Stimulated activated CD4-positive, alpha-beta T cell treated with anti-CD3 and anti-CD28 coated beads, Interleukin-1b, Interleukin-23, amount 100 ng/mL, for 1 hour (primary cell): ENCODE measurements at regions not wholly inside any gene's neighbourhood (a gene's known extent, or its start where the extent isn't known, plus 50 kb on each side); places are given as distances from the start of the nearest gene placed in this dataset.

ENCODE experiments used
- DNase-seq, 2 donors: peaks; one replicate each; pipeline ENCODE4 v3.0.0-alpha.2; 2020; ENCODE audit warnings: low read depth in 2 of 2

DNA sequence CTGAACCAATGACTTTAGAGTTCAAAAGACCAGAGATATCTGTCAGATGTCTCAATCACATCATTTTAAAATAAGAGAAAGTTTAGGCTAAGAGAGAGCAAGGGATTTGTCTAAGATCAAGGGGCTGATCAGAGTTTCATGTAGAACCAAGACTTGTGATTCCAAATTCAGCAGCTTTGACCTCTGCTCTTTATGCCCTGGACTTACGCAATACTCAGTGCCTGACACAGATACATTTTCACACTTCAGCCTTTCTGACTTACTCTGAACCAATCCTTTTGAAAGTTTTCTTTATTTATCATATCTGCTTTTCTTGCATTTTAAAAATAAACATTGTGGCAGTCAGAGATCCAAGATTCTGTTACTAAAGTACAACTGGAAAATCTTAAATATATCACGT is 428.0 kb downstream of the PLPP3 start:
- no peak for DNase-seq

DNA sequence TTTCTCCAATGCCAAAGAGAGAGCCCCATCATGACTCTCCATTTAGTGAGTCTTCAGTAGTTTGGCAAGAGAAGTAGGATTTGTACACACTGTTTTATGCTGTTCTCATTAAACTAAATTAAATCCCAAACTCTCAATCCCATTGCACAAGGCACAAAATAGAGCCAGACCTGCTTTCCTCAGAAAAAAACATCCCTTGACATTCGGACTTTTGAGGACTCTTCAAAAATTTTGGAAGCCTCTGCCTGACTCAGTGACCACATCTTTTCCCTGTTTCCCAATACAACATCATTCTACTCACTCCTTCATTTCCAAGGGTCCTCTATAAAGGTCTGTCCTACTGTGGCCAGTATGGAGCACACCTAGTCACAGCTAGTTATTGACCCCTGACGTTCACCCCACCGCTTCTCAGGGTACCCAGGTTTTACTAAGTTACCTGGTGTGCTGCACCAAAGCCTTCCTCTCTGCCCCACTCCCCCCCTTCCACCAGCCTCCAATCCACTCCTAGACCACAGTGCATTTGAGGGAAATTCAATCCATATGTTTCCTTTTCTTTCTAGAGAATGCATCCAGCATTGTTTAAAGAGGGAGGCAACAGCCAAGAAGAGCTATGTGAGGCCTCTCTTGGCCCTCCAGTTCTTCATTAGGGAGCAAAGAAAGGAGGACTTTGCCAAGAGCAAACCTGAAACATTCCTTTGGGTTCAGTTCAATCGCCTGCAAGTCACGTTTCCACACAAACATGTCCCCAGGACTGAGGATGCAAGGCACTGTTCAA is 428.7 kb downstream of the PLPP3 start:
- no peak for DNase-seq

DNA sequence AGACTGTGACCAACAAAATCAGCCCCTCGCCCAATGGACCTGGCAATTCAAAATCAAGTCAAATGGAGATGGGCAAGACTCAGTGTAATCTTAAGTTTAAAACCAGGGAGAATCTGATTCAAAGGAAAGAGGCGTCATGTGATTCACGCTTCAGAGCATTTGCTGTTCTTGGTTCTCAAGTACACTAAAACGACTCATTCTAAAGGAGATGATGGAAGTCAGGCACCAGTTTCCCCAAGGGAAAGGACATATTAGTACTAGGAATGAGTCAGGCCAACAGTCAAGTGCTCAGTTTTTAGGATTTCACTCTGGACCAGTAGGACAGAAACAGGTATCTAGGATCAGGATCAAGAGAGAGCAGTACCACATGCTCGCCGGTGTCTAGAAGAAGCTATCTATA is 429.6 kb downstream of the PLPP3 start:
- DNase-seq = no peak

DNA sequence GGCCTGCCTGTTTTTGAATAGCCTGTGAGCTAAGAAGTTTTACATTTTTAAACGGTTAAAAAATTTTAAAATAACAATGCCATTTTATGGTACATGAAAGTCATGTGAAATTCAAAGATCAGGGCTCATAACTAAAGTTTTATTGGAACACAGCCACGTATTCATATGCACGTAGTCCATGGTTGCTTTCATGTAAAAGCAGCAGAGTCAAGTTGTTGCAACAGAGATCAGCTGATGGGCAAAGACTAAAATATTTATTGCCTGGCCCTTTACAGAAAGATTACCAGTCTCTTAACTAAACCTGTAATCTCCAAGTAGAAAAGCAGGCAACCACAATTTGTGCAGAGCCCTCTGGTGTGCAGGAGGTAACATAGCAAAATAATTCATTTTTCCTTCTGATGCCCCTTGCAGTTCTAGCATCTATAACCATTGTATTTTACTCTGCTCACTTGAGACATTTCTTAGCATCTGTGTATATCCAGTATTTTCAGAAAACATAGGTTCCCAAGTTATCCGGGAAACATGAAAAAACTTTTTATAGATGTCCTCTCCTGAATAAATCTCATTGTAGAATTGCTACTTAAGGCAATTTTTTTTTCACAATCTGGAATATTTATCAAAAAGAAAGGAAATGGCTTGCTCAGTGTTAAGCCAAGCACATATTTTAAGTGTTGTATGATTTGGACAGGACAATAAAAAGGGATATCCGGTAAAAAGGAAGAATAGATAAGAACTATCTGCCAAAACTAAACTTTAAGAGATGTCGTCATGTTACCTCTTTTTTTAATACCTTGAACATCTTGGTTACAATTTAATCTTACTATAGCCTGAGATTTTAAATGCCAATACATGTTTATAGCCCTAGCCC is 430.8 kb downstream of the PLPP3 start:
- no peak for DNase-seq

DNA sequence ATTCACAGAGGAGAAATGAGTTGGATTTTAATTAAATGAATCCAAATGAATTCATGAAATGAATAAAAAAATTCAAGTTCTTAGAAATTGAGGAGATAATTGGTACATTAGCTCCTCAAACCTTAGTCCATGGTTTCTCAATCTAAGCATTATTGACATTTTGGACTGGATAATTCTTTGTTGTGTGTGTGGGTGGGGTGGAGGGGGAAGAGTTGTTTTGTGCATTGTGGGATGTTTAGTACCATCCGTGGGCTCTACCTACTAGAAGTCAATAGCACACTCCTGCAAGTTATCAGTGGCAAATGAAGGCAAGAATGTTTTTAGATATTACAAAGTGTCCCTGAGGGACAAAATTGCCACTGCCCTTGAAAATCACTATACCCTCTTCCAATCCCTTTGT is 431.9 kb downstream of the PLPP3 start:
- no peak for DNase-seq

DNA sequence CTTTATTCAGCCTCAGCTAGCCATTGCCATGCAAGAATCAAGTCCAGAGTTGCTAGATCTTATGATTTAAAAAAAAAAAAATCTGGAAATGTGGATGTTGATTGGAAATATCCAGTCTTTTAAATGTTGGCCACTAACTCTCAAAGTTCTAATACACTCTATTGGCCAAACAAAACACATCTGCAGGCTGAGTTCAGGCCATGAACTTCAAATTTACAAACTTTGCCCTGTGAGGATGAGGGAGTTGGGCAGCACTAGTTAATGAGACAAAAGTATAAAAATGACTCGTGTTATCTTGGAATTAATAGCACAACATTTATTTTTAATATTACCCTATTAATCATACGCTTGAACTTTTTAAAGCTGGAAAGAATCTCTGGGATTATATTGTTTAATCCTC is 432.3 kb downstream of the PLPP3 start:
- DNase-seq = no peak

DNA sequence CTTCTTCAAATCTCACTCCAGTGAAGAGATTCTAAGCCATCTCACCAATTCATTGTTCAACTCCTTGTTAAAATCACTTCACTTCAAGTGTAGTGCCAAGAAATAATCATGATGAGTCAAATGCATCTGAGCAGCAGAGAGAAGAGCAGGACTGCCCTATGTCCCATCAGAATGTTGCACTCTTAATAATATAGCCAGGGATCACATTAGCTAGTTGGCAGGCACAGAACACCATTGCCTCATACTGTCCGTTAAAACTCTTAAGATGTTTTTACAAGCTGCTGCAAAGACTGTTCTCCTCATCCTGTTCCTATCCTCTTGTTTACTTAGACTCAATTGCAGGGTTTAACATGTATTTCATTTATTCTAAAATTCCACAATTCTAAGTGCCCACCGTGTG is 432.9 kb downstream of the PLPP3 start:
- no peak for DNase-seq

DNA sequence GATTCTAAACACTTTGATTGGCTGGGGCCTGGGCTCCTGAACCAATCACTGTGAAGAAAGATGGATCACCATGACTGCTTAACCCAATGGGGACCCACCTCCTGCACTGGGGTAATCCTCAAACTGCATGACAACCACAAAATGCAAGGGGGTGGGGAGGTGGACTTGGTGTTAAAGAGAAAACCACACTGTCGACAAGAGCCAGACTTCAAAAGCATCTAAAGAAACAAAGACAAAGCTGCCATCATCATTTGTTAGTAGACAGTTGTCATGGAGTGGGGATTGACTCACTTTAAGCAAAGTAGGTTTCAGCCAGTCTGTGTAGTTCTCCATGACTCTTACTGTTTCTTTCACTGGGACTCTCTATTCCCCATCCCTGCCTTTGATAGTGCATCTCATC is 433.8 kb downstream of the PLPP3 start:
- no peak for DNase-seq

DNA sequence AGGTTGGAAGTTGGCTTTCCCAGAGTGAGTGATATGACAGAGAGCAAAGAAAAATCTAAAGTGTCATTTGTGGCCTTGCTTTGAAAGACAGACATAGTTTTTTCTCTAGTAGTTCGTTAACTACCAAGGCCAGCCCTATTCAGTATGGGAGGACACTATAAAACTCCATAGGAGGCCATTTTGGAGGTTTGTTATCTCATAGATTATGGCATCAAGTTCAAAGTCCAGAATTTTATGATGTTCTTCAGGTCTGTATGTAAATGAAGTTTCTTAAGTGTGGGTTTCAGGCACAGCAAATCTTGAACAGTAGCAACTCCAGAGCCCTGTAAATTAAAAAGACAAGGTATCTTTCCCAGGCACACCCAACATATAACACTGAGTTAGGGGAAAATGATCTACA is 437.1 kb downstream of the PLPP3 start:
- DNase-seq = no peak

DNA sequence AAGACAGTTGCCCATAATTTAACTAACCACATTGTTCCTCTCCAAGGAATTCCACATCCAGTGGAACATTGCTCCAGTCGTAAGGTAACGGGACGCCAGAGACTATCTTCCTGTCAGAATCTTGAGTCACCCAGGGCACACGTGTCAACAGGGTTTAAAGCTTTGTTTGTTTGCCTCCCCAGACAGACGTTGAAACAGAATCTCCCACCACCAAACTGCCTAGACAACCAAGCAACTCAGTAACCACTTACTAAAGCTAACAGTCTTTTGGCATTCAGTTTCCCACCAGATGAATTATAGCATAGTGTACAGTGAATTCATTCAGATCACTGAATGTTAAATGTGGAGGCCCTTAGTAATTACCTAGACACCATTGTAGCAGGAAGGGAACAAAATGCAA is 439.5 kb downstream of the PLPP3 start:
- no peak for DNase-seq

DNA sequence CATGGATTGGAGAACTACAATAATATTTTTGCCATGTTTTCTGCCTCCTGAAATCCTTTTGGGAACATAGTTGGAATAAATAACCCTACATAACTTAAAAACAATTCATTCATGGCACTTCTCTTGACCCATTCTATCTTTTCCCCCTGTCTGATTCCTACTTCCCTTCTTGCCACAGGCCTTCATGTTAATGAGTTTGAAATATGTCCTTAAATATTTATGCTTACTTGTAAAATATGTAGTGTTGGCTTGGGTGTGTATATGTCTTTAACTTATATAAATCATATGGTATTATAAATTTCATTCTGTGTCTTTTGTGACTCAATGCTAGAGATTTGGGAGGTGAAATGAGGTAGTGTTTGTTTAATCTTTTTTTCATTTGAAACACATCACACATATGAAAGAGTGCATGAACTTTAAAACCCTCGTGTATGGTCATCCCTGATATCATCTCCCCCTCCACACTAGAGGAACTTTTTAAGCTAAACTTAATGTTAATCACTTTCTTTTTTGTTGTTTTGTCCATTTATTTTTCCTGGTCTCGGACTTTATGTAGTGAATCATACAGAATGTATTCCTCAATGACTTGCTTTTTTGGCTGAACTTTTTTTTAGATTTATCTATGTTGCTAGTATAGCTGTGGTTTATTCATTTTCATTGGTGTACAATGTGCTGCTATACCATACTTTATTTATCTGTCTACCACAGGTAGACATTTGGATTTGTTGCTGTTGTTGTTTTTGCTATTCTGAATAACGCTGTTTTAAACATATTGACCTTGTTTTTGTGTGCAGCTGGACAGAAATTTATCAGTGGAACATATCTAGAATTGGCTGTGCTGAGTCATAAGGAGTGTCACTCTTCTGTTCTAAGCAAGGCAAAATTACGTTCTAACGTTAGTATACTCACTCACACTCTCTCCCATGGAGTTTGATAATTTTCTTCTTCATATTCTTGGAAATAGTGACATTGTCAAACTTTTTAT is 441.6 kb downstream of the PLPP3 start:
- DNase-seq = no peak

DNA sequence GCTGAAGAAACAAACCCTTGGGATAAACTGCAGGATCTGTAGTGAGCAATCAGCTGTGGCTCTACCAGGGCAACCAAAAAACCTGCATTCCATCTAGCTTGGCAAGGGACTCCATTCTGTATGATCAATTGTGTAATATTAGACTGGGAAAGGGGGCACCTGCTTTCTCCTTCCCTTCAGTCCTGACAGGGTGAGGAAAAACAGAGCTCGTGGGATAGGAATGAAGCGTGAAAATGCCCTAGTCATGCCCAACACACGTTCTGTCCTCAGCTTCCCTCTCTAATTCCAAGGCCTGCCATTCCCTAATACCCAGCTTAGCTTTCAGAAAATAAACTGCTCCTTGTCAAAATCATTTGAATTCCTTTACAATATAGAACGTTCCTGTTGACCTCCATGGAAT is 442.3 kb downstream of the PLPP3 start:
- DNase-seq = no peak

DNA sequence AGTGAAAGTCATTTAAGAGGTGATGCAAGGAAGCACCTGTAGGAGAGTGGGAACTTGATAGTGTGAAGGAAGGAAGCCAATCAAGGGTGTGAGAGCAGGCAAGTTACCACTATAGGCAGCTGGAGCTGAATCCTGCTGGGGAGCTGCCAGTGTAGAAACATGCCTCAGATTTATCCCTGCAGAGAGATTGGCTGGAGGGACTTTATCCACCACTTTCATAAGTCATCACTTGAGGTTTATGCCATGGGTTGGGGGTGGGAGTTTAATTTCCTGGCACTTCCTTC is 443.6 kb downstream of the PLPP3 start:
- DNase-seq = no peak

DNA sequence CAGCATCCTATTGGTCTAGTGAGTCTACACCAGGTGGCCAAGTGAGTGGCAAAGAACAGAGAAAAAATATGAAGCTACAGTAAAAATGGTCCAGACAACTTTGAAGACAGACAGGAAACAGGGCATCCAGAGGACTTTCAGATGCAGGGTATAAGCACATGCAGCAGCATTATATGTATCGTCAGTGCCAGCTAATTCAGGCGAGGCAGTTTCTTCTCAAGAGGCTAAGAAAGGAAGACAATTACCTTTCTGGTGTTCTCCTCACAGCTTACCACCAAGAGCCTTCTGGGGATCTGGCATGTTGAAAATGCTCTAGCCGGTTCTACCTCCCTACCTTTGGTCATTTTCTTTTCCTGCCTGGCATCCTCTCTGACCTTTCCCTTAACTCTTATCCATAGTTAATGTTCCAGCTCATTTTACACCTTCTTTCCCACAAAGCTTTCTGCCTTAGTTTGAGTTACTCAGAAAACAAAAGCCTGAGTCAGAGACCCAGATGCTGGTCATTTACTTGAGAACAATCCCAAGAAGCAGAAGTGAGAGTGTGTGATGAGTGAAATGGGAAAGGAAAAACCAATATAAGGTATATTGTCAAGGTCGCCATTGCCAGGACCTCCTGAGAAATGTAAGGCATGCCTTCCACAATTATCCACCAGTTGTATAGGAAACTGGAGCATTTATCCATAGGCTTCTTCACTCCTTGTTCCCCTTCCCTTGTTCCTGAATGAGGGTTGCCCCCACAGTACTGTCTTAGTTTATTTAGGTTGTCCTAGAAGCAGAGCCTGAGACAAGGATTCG is 444.1 kb downstream of the PLPP3 start:
- no peak for DNase-seq

DNA sequence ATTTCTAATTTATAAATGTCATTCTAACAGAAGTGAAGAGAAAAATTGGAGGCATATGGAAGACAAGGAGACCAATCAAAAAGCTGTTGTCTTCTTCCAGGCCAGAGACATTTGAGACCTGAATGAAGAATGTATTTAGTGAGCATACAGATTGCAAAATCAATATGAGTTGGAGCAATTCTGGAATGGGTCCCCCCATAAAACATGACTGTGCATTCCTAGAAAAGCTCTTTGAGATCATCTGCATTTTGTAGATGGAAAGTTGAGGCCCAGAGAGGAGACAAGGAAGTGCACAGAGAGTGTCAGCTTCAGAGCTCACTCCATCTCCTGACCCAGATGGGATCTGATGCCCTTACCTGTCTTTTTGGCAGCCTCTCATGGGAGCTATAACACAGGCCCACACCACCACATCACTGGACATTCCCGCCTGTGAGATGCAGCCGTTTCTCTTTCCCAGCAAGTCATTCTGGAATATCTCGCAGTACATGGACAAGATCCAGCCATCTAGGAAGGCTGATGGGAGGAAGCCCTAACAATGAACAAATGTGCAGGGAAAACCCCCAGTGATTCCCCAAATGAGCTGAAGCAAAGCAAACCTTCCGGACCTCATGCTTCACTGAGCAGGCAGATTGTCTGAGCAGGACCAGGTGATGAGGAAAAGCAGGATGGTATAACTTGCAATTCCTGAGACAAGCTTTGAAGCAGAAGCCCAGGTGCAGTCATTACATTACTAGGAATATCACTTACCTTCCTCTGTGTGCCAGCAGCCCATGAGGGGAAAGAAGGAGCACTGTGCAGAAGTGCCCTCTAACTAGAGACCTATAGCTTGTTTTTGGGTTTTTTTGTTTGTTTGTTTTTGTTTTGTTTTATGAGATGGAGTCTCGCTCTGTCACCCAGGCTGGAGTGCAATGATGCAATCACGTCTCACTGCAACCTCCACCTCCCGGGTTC is 445.6 kb downstream of the PLPP3 start:
- no peak for DNase-seq

DNA sequence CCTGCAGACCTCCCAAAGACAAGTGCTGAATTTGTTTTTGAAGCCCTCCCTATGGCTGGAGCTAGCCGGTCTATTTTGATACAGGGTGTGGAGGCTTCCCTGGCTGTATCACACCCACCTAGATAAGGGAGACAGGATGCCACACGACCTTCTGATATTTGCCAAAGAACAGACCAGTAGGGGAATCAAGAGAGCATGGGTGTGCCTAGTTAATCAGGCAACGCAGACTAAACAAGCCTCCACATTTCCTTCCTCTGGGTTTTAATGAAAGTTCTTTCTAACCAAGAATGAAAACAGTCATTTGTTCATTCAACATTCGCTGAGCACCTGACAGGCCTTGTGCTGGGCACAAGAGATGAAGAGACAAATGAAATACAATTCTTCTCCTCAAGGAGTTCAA is 446.8 kb downstream of the PLPP3 start:
- DNase-seq = no peak

DNA sequence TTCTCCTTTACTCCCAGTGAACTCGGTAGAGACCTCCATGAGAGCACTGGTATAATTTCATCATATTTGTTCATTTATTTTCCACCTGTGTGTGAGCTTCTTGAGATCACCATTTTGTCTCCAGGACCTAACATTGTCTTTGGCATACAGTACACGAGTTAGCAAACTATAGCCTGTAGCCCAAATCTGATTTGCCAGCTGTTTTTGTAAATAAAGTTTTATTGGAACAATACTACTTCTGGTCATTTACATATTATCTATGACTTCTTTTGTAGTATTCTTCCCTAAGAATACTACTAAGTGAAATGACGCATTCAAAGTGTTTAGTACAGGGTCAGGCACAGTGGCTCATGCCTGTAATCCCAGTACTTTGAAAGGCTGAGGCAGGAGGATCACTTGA is 449.5 kb downstream of the PLPP3 start:
- DNase-seq = no peak

DNA sequence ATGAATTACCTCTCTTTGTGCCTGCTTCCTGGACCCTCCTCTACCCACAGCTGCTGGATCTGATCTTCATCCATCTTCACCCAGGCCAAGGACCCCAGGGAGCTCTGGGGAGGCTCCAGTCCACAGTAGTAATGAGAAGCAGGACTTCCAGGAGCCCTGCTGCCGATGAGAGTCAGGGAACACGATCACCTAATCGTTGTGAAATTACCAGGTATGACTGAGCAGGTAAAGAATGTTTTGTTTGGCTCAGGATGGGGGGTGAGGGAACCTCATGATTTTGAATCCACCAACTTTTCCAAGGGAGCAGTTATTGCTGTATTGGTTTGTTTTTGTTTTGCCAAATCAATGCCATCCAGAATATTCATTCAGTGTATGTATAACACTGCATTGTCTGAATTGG is 454.0 kb downstream of the PLPP3 start:
- no peak for DNase-seq

DNA sequence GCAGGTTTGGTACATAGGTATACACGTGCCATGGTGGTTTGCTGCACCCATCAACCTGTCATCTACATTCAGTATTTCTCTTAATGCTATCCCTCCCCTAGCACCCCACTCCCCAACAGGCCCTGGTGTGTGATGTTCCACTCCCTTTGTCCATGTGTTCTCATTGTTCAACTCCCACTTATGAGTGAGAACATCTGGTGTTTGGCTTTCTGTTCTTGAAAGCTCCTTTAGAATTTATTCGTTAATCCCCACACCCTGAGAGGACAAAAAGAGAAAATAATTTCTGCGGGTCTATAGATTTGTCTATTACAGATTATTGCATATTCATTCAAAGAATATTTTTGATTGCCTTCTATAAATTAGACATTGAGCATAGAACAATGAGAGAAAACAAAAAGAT is 455.5 kb downstream of the PLPP3 start:
- no peak for DNase-seq

DNA sequence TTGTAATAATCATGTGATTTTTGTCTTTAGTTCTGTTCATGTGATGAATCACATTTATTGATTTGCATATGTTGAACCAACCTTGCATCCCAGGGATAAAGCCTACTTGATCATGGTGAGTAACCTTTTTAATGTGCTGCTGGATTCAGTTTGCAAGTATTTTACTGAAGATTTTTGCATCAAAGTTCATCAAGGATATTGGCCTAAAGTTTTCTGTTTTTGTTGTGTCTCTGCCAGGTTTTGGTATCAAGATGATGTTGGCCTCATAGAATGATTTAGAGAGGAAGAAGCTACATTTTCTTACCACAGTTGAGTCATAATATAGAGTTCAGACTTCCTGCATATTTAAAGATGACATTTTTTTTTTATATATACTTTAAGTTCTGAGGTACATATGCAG is 455.9 kb downstream of the PLPP3 start:
- no peak for DNase-seq
